CD4-positive, alpha-beta T cell treated with Interleukin-2 at 100 ng/mL for 4 hours (primary cell): ENCODE measurements at regions not wholly inside any gene's neighbourhood (a gene's known extent, or its start where the extent isn't known, plus 50 kb on each side); places are given as distances from the start of the nearest gene placed in this dataset.

ENCODE experiments used
- DNase-seq: peaks from one replicate; pipeline ENCODE4 v3.0.0-alpha.2; 2020; ENCODE audit warnings: low spot score

- DNase-seq: no peak
Measured at GRCh38 chr19:30898353-30899103, 450.7 kb downstream of the TSHZ3 start.

GRCh38 chr19:30897553-30897952 lies 451.7 kb downstream of the TSHZ3 start:
- DNase-seq: no peak

- DNase-seq: no peak
Measured at GRCh38 chr19:30897034-30897433, 452.2 kb downstream of the TSHZ3 start.

- DNase-seq: no peak
Measured at GRCh38 chr19:30896554-30896953, 452.7 kb downstream of the TSHZ3 start.

- no peak for DNase-seq
Measured at GRCh38 chr19:30895946-30896345, 453.3 kb downstream of the TSHZ3 start.

GRCh38 chr19:30891051-30891450 lies 458.2 kb downstream of the TSHZ3 start:
- DNase-seq: no peak

- DNase-seq: no peak
Measured at GRCh38 chr19:30890033-30890432, 459.2 kb downstream of the TSHZ3 start.

- DNase-seq: no peak
Measured at GRCh38 chr19:30888937-30889336, 460.3 kb downstream of the TSHZ3 start.

GRCh38 chr19:30887042-30887441 lies 462.2 kb downstream of the TSHZ3 start:
- DNase-seq: no peak

- no peak for DNase-seq
Measured at GRCh38 chr19:30886222-30886621, 463.0 kb downstream of the TSHZ3 start.

GRCh38 chr19:30884146-30884812 lies 465.0 kb downstream of the TSHZ3 start:
- no peak for DNase-seq

- DNase-seq: no peak
Measured at GRCh38 chr19:30883071-30883470, 466.2 kb downstream of the TSHZ3 start.

- DNase-seq: no peak
Measured at GRCh38 chr19:30882411-30883005, 466.7 kb downstream of the TSHZ3 start.

GRCh38 chr19:30881930-30882329 lies 467.3 kb downstream of the TSHZ3 start:
- no peak for DNase-seq

- DNase-seq: no peak
Measured at GRCh38 chr19:30881281-30881680, 468.0 kb downstream of the TSHZ3 start.

- DNase-seq: no peak
Measured at GRCh38 chr19:30880551-30880950, 468.7 kb downstream of the TSHZ3 start.

GRCh38 chr19:30880151-30880550 lies 469.1 kb downstream of the TSHZ3 start:
- DNase-seq: no peak

- no peak for DNase-seq
Measured at GRCh38 chr19:30879736-30880135, 469.5 kb downstream of the TSHZ3 start.

- DNase-seq: no peak
Measured at GRCh38 chr19:30879225-30879624, 470.0 kb downstream of the TSHZ3 start.

GRCh38 chr19:30878495-30878894 lies 470.7 kb downstream of the TSHZ3 start:
- DNase-seq: no peak

GRCh38 chr19:30877661-30878113 lies 471.5 kb downstream of the TSHZ3 start:
- no peak for DNase-seq

GRCh38 chr19:30873691-30874090 lies 475.5 kb downstream of the TSHZ3 start:
- no peak for DNase-seq

- no peak for DNase-seq
Measured at GRCh38 chr19:30873003-30873402, 476.2 kb downstream of the TSHZ3 start.
